Panc1 (cell line): ENCODE measurements at regions not wholly inside any gene's neighbourhood (a gene's known extent, or its start where the extent isn't known, plus 50 kb on each side); places are given as distances from the start of the nearest gene placed in this dataset.

ENCODE experiments used
- ATAC-seq: fragments of 200-7000 bp; cut with Tn5 transposase; 2 replicates; pipeline ENCODE4 v1.9.1; 2020; ENCODE audit warnings: mild to moderate bottlenecking, moderate library complexity
- BruUV-seq: library from RNA; stranded (reverse); fragments of 400-500 nt; replicated peaks from 2 replicates; lab custom pipeline; 2021; lab: Mats Ljungman, UMichigan
- CTCF ChIA-PET: fragments of 300-600 bp; sonication (Branson Sonifier 250); formaldehyde crosslinking; loops from one replicate; lab custom pipeline; 2022; ENCODE audit warnings: antibody characterized with exemption; lab: Charles Lee
- POLR2A ChIA-PET: fragments of 300-600 bp; sonication (Branson Sonifier 250); formaldehyde crosslinking; loops from one replicate; lab custom pipeline; 2022; ENCODE audit warnings: antibody characterized with exemption; lab: Charles Lee
- DNase-seq: peaks from one replicate; pipeline ENCODE4 v3.0.0-alpha.2; 2010; ENCODE audit warnings: low read depth, low spot score
- H3K27ac ChIP-seq: 2 replicates; pipeline ENCODE4 v1.5.1; 2011; ENCODE audit warnings: mild to moderate bottlenecking, low read length, inconsistent platforms
- H3K27me3 ChIP-seq: fragments of 200-500 bp; sonication (Bioruptor generic); 2 replicates; pipeline ENCODE4 v1.6.0; 2014; ENCODE audit warnings: low read length, inconsistent platforms; ENCODE audit not compliant: control insufficient read depth, insufficient read depth
- H3K36me3 ChIP-seq: fragments of 200-500 bp; sonication (Bioruptor generic); 2 replicates; pipeline ENCODE4 v1.5.1; 2014; ENCODE audit warnings: inconsistent platforms, mild to moderate bottlenecking, low read length, moderate library complexity; ENCODE audit not compliant: control insufficient read depth, insufficient read depth
- H3K4me1 ChIP-seq: 2 replicates; pipeline ENCODE4 v1.5.1; 2011; ENCODE audit warnings: inconsistent platforms, mild to moderate bottlenecking, low read length, moderate library complexity; ENCODE audit not compliant: control insufficient read depth, insufficient read depth
- H3K4me3 ChIP-seq, 2 experiments: 2 replicates each; pipeline ENCODE4 v1.5.1; 2011 to 2012; ENCODE audit warnings: low read depth in 2 of 2, low read length in 2 of 2, mild to moderate bottlenecking in 2 of 2, inconsistent platforms in 1 of 2, moderate library complexity in 1 of 2
- H3K9me3 ChIP-seq: fragments of 200-500 bp; sonication (Bioruptor generic); 2 replicates; pipeline ENCODE4 v1.5.1; 2014; ENCODE audit warnings: low read depth, mild to moderate bottlenecking, inconsistent platforms, low read length, moderate library complexity; ENCODE audit not compliant: control insufficient read depth, insufficient read depth
- CTCF ChIP-seq: fragments of 450-650 bp; IDR thresholded peaks from 2 replicates; pipeline ENCODE4 v1.5.1; 2017; ENCODE audit warnings: mild to moderate bottlenecking
- POLR2AphosphoS5 ChIP-seq: IDR thresholded peaks from 2 replicates; pipeline ENCODE4 v1.6.1; 2012; ENCODE audit warnings: mild to moderate bottlenecking, low read depth, low read length, moderate library complexity
- REST ChIP-seq, 2 experiments: IDR thresholded peaks; 2 replicates each; pipeline ENCODE4 v1.6.1; 2011 to 2012; ENCODE audit warnings: low read depth in 2 of 2, control low read depth in 1 of 2, low read length in 1 of 2, mild to moderate bottlenecking in 1 of 2, moderate library complexity in 1 of 2; ENCODE audit not compliant: insufficient read depth in 1 of 2
- SIN3A ChIP-seq: IDR thresholded peaks from 2 replicates; pipeline ENCODE4 v1.6.1; 2012; ENCODE audit warnings: low read depth, mild to moderate bottlenecking, low read length, moderate library complexity, borderline replicate concordance; ENCODE audit not compliant: insufficient read depth
- TCF7L2 ChIP-seq: IDR thresholded peaks from 2 replicates; pipeline ENCODE4 v1.6.1; 2011; ENCODE audit warnings: mild to moderate bottlenecking, low read depth, low read length, inconsistent platforms
- in situ Hi-C: cut with HindIII; loops from 2 replicates; pipeline ENCODE4 v1.10.0; 2016; ENCODE audit warnings: low sequenced_read_pairs, low pct_unique_long_range_greater_than_20kb
- intact Hi-C: fragments of 100-400 bp; cut with micrococcal nuclease; formaldehyde crosslinking; loops from one replicate; pipeline ENCODE4 v1.10.0; 2022; ENCODE audit not compliant: unreplicated experiment

GRCh38 chr6:163715846-163716245, 301.3 kb downstream of the QKI start:
- ChIA-PET POLR2A (no interaction called here), CTCF (no interaction called here)
- Histone ChIP-seq H3K9me3 (no peaks in the 10 kb centered on the region), H3K27ac (no peak overlapping the region), H3K4me1 (no peaks in the 10 kb centered on the region), H3K4me3 (no peak overlapping the region), H3K27me3 (0 out of 2 replicates have a peak, but pooled peaks cover 2% of the 10 kb centered on the region), H3K36me3 (no peaks in the 10 kb centered on the region)
- ATAC-seq (no peak), DNase-seq (no peak)
- BruUV-seq = no TSS peak
- intact Hi-C loops (no loop called here), in situ Hi-C loops (no loop called here)
- TF ChIP-seq TCF7L2 = no peak
- TF ChIP-seq POLR2AphosphoS5 = no peak

- Histone ChIP-seq H3K27ac (no peak overlapping the region), H3K9me3 (no peaks in the 10 kb centered on the region), H3K27me3 (no peaks in the 10 kb centered on the region), H3K4me1 (no peaks in the 10 kb centered on the region), H3K36me3 (no peaks in the 10 kb centered on the region), H3K4me3 (no peak overlapping the region)
- ChIA-PET POLR2A (no interaction called here), CTCF (no interaction called here)
- DNase-seq (no peak), ATAC-seq (no peak)
- intact Hi-C loops (no loop called here), in situ Hi-C loops (no loop called here)
- BruUV-seq = no TSS peak
- no peak for TF ChIP-seq POLR2AphosphoS5
- TF ChIP-seq TCF7L2 = no peak
- TF ChIP-seq CTCF = no peak
- TF ChIP-seq REST (IDR thresholded peaks at IDR 0.05; ENCODE audit: insufficient read depth in 1 of 2, low read depth in 2 of 2, low read length in 1 of 2) = no peak
- TF ChIP-seq SIN3A = no peak
These were observed 299.7 kb downstream of the QKI start for GRCh38 chr6:163714179-163714578.

- Histone ChIP-seq H3K36me3 (no peaks in the 10 kb centered on the region), H3K4me3 (no peak overlapping the region), H3K27me3 (no peaks in the 10 kb centered on the region), H3K27ac (no peak overlapping the region), H3K4me1 (no peaks in the 10 kb centered on the region), H3K9me3 (no peaks in the 10 kb centered on the region)
- no TSS peak for BruUV-seq
- ChIA-PET POLR2A (no interaction called here), CTCF (no interaction called here)
- in situ Hi-C loops = no loop called here
- DNase-seq (no peak), ATAC-seq (no peak)
- TF ChIP-seq SIN3A = no peak
- no peak for TF ChIP-seq REST (IDR thresholded peaks at IDR 0.05; ENCODE audit: insufficient read depth in 1 of 2, low read depth in 2 of 2, low read length in 1 of 2)
- no peak for TF ChIP-seq CTCF
- no peak for TF ChIP-seq TCF7L2
- intact Hi-C loops = no loop called here
These were observed 298.5 kb downstream of the QKI start for GRCh38 chr6:163712981-163713380.
